CD4-positive, alpha-beta T cell treated with Interleukin-15 for 1 hour (primary cell): ENCODE measurements at regions not wholly inside any gene's neighbourhood (a gene's known extent, or its start where the extent isn't known, plus 50 kb on each side); places are given as distances from the start of the nearest gene placed in this dataset.
A peak's percentile ranks its signal among the peaks of the same experiment; 100 is the strongest.

Source experiments
- DNase-seq: peaks from one replicate; pipeline ENCODE4 v3.0.0-alpha.2; 2020

DNA sequence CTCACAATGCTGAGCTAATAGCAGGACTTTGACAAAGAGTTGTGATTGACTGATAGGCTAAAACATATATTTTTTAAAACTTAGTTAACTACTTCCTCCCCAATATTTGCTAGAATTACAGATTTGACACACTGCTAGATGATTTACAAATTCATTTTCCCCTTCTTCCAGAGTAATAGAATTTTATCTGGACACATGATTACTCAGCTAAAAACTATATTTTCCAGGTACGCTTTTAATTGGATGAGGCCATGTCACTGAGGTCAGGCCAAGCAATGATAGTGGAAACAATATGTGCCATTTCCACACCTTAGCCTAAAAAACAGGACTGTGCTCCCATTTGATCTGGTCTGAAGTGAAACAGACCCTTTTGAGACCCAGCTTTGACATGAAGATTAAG is 193.3 kb upstream of the PGRMC2 start:
- no peak for DNase-seq

DNA sequence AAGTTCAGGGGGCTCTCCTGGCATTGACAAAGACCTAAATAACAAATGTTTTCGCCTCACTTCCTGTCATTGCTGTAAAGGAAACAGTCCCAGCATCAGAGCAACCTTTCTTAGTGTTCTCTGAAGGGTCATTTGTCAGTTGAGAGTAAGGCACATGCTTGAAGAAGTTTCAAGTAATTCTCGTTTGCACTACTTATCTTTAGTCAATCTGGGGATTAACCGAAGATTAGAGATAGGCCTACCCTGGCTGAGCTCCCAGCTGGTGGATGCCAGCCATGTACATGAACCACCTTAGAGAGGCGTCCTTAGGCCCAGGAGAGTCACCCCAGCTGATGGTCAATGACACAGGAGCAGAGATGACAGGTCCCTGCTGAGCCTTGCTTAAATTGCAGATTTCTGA is 189.9 kb upstream of the PGRMC2 start:
- no peak for DNase-seq

DNA sequence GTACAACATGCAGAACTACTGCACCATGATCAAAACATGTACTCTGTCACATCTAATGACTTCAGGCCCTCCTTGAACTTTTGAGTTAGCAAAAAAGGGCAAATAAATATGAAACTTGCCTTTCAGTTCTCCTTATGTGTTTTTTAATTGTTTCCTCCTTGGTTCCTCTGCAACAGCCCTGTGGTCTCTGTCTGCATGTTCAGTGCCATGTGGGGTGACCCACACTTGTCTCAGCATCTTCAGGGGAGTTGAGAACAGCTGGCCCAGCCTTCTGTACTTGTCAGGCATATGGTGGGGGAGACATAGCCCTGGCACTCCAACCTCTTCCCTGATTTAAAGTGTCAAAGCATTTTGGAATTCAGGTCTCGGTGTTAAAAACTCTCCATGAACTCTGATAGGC is 188.0 kb upstream of the PGRMC2 start:
- no peak for DNase-seq

DNA sequence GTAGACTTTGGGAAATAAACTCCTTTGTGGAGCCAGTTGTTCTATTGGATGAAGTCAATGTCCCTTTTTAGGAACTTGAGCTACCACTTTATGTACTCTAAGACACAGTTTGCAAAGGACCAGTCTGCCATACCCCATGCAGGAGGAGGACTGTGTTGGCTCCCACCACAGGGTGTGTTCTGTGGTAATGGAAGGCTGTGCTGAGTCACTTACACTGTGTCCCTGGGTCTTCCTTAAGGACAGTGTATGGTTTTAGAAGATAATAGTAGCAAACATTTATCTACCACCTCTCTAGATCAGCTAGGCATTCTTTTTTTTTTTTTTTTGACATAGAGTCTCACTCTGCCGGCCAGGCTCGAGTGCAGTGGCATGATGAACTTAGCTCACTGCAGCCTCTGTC is 184.0 kb upstream of the PGRMC2 start:
- DNase-seq, result no peak

DNA sequence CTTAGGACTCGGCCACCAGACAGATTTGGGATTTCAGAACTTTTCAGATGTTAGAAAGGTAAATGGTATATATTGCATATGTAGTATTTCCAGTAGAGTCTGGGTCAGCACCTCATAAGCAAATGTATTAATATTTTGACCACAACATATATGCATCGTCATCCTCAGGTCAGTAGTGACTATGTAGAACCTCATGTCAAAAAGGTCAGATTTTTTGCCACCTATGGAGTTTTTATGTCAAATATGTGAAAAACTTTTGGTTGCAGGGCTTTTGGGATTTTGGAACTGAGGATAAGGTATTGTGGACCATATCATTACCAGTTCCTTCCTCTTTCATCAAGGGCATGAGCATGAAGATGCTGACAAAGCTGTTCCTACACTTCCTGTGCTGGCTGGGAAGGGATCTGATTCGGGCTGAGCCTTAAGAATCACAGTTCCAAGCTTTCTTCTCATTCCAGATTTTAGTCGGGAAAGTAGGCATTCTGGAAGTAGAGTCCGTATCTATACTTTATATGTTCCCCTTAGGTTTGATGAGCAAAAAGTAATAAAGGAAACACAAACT is 183.0 kb upstream of the PGRMC2 start:
- DNase-seq, result no peak

DNA sequence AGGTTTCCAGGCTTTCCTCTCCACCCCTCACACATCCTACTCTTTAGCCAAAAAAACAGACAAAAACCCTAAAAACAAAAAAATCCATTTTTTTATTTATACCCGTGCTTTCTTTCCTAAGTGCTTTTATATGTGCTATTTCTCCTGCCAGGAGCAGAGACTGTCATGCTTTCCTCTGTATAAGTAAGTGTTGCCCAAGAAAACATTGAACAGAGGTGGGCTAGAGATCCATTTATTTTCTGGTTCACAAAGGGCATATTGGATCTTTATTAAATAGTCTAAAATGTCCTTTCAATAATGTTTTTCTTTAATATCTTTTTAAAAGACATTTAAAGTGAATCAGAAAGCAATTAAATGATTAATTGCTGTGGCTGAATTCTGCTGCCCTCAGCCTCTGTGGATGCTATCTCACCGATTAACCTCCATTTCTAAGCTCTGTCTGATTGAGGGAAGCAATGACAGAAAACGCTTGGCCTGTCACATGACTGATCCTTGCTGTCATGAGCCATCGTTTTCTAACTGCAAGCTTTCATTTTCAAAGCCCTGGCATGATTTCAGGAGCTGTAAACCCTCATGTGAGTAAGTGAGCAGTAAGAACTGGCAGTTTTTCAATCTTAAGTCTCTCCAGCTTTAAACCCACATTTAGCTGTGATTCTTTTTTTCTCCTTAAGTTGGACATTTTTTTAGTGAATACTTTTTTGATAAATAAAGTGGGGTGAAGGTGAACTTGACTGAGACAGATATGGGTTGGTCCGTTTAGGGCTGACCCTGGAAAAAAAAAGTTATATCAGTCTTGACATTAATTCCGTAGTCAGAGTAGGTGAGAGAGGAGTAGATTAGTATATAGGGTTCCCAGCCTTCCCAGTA is 180.7 kb upstream of the PGRMC2 start:
- DNase-seq, result no peak

GRCh38 chr4:128465523-128465922 is 177.9 kb upstream of the PGRMC2 start:
- DNase-seq, result no peak

- no peak for DNase-seq
Measured at GRCh38 chr4:128463006-128463405, 175.4 kb upstream of the PGRMC2 start.

- no peak for DNase-seq
Measured at GRCh38 chr4:128462103-128462783, 174.6 kb upstream of the PGRMC2 start.

GRCh38 chr4:128461291-128462102 is 173.9 kb upstream of the PGRMC2 start:
- DNase-seq, result no peak

DNA sequence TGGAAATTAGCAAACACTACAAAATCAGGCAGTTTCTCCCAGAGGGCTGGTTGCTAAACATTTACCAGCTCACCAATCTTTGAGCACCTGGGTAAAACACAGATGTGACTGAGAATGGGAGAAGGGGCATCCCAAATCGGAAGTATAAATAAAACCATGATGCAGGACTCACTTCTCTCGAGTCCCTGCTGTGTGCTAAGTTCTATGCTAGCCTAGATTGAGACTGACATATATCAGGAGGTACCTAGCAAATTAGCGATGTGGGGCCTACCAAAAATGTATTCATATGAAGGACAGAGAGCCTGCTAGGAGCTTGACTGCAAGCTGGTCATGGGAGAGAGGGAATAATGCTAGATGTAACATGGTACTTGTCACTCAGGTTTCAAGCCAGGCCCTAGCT is 171.9 kb upstream of the PGRMC2 start:
- no peak for DNase-seq

DNA sequence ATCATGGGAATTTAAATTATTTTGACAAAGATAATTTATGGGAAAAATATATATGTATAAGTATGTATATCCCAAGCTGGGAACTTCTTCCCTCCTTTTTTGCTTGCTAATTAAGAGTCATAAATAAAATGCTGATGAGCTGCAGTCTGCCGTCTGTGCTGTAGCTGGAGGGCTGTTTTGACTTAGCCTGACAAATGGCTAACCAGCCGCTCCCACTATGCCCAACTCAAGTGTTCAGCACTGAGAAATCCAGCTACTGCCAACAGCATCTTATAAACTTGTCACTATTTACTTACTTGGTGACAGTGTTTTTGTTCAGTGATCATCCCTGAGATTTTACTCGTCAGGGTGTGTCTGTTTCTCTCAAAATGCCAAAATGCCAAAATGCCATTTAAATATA is 171.2 kb upstream of the PGRMC2 start:
- DNase-seq, result no peak

DNA sequence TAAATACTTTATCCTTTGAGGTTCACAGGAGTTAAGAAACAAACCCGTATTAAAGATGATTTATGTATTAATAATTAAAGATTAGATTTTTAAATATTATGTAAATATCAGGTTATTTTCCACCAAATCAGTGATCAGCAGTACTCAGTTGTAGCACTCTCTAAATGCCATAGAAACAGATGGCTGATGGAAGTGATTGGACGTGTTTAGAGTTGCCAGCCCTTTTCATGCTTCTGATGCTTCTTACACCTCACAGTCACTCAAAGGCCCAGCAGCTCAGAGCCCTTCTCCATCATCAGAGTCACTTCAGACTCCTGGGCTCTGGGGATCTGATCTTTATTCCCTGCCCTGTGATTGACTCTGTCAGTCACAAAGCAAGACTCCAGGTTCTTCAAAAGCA is 170.1 kb upstream of the PGRMC2 start:
- DNase-seq, result no peak

GRCh38 chr4:128456171-128456570 is 168.6 kb upstream of the PGRMC2 start:
- no peak for DNase-seq

- DNase-seq, result no peak
Measured at GRCh38 chr4:128455480-128455879, 167.9 kb upstream of the PGRMC2 start.

DNA sequence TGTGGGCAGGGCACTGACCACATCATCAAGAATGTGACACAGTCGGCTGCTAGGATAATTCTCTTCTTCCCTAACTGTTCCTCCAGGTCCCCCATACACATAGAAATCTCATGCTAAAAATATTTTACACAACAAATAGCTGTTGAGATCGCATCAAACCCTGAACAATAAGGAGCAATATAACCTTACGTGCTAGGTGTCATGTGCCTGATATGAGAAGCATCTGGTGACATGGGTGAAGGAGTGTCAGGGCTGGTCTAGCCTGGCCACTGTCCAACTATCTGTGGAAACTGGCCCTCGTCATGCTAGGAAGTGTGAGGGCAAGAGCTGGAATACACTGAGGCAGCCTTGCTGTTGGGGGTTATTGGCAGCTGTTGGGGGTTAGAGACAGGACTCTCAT is 167.3 kb upstream of the PGRMC2 start:
- no peak for DNase-seq

GRCh38 chr4:128454281-128454871 is 166.8 kb upstream of the PGRMC2 start:
- DNase-seq, result peak; percentile 51

DNA sequence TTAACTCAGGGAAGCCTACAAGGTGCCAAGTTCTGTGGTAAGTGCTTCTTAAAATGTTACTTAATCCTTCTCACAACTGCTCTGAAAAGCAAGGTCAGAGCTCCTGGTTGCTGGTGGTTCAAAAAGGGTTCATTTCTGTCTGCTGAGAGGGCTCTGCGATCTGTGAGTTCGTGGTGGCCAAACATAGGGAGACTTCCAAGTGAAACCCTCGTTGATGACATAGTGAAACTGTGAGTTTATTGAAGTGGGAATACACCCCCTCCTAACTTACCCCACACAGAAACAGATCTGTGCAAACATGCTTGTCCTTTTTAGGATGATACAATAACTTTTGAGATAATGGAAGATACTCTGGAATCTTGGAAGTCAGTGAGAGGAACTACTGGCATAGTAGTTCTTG is 164.8 kb upstream of the PGRMC2 start:
- DNase-seq, result no peak

DNA sequence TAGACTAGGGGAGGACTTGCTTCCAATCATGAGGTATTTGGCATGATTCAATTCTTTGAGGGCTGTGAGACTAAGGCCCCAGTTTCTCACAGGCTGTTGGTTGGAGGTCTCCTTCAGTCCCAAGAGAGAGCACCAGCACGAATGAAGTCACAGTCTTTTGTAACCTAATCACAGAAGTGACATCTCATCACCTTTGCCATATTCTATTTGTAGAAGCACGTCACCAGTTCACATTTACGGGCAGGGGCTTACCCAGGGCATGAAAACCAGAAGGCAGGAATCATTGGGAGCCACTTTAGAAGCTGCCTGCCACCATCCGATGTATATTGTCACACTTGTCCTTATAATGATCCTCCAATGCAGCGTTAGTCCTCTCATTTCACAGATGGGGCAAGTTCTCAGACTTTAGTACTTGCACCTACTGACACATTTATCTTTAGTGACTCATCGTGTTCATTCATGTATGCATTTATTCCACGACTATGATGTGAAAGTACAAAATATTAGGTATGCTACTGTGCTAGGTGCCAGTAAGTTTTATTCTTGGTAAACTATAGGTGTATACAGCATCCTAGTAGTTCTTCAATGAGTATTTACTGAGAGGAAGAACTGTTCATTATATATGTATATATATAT is 163.8 kb upstream of the PGRMC2 start:
- DNase-seq, result no peak

DNA sequence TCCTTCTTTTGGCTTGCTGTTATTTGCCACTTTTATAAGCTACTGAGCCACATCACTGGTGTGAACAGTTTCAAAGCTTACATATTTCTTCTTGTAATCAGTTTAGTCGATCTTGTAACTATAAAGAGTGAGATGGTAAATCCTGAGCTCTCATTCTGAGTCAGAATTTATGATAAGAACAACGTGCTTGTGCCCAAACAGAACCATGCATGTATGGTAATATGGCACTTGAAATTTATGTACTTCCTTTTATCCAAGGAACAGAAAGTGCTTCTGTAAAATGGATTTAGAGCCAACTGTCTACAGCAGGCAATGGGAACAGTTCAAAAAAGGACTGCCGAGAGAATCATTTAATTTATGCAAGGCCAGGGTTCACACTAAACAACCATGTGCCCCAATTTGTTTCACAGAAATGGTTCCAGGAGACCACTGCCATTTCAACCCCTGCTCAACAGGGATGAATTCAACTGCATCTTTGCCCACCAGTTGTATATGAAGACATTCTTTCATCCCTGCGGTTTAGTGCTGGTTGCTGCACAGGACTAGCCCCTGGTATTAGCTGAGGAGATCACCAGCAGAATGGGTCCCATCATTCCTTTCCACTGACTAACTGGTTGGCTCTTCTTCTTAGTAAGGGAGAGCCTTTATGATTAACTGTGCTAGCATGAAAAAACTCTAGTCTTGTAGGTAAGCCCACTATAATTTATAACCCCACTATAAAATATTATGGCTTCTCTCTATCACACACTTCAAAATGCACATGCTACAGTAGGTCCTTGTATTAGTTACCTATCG is 162.9 kb upstream of the PGRMC2 start:
- DNase-seq, result no peak

- DNase-seq, result no peak
Measured at GRCh38 chr4:128449251-128449650, 161.6 kb upstream of the PGRMC2 start.
